ENCODE measurements at regions not wholly inside any gene's neighbourhood (a gene's known extent, or its start where the extent isn't known, plus 50 kb on each side); places are given as distances from the start of the nearest gene placed in this dataset.

DNA sequence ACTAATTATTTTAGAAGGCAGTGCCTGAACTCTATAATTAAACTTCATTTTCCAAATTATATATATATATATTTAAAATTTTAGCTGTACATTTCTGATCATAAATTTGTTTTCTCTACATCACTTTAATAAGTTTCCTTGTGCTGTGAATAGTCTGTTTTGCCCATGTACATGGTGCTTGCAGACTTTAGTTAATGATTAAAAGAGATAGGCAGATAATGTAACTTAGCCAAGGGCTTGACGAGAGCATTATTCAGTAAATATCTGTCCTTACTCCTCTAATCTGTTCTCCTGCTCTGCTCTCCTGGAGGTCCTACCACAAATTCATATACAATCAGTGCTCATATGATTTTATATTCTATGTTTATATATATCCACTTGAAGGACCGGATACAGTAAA is 595.2 kb upstream of the KIF2B start:
- TF ChIP-seq, protein P1, sequence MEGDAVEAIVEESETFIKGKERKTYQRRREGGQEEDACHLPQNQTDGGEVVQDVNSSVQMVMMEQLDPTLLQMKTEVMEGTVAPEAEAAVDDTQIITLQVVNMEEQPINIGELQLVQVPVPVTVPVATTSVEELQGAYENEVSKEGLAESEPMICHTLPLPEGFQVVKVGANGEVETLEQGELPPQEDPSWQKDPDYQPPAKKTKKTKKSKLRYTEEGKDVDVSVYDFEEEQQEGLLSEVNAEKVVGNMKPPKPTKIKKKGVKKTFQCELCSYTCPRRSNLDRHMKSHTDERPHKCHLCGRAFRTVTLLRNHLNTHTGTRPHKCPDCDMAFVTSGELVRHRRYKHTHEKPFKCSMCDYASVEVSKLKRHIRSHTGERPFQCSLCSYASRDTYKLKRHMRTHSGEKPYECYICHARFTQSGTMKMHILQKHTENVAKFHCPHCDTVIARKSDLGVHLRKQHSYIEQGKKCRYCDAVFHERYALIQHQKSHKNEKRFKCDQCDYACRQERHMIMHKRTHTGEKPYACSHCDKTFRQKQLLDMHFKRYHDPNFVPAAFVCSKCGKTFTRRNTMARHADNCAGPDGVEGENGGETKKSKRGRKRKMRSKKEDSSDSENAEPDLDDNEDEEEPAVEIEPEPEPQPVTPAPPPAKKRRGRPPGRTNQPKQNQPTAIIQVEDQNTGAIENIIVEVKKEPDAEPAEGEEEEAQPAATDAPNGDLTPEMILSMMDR (conservative IDR thresholded peaks at IDR 0.05 in 1 of 2, IDR thresholded peaks at IDR 0.05 in 1 of 2; ENCODE audit: low read depth in 1 of 2, low read length in 2 of 2), result no peak
- no peak for TF ChIP-seq EZH2 (IDR thresholded peaks at IDR 0.05; ENCODE audit: low read length, missing control alignments)
